Right atrium auricular region (tissue), 2 donors: ENCODE measurements at regions not wholly inside any gene's neighbourhood (a gene's known extent, or its start where the extent isn't known, plus 50 kb on each side); places are given as distances from the start of the nearest gene placed in this dataset.

Experiments used
- DNase-seq: peaks from one replicate; pipeline ENCODE4 v3.0.0-alpha.2; 2019; ENCODE audit warnings: low spot score
- H3K27ac ChIP-seq, 2 donors: fragments of 200-600 bp; sonication (generic); 1 replicate in 1 of 2; 2 replicates in 1 of 2; pipeline ENCODE4 v1.5.1; 2016 to 2019
- H3K27me3 ChIP-seq, 2 donors: fragments of 200-600 bp; sonication (generic); one replicate each; pipeline versions ENCODE4 v1.5.1 to v1.6.0; 2017 to 2019
- H3K36me3 ChIP-seq: fragments of 200-600 bp; sonication (generic); one replicate; pipeline ENCODE4 v1.5.1; 2016
- H3K4me1 ChIP-seq, 2 donors: fragments of 200-600 bp; sonication (generic); one replicate each; pipeline versions ENCODE4 v1.5.1 to v1.6.0; 2017 to 2019
- H3K4me3 ChIP-seq, 2 donors: fragments of 200-600 bp; sonication (generic); 1 replicate in 1 of 2; 2 replicates in 1 of 2; pipeline ENCODE4 v1.5.1; 2017 to 2019; ENCODE audit warnings: mild to moderate bottlenecking in 1 of 2, moderate library complexity in 1 of 2
- H3K9me3 ChIP-seq, 2 donors: fragments of 200-600 bp; sonication (generic); one replicate each; pipeline ENCODE4 v1.5.1; 2019
- TF ChIP-seq, protein P1 (sequence below), 2 donors: fragments of 200-600 bp; sonication (generic); IDR thresholded peaks; one replicate each; pipeline ENCODE4 v1.5.1; 2019; ENCODE audit warnings: antibody characterized with exemption in 2 of 2

DNA sequence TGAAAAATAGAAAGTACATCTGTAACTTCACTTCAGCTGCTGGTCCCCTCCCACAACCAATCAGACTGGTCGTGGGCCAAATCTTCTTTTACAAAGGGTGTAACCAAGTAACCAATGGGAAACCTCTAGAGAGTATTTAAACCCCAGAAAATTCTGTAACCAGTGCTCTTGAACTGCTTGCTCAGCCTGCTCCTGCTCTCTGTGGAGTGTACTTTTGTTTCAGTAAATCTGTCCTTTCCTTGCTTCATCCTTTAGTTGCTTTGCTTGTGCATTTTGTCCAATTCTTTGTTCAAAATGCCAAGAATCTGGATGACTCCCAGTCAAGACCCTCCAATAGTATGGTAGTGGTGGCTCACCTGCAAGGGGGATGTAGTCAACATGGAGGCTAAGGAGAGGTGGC lies 489.1 kb downstream of the FUT8 start:
- H3K4me3 ChIP-seq = no peak overlapping the region
- H3K36me3 ChIP-seq = no peaks in the 10 kb centered on the region
- H3K27ac ChIP-seq = no peak overlapping the region
- TF ChIP-seq, protein P1, sequence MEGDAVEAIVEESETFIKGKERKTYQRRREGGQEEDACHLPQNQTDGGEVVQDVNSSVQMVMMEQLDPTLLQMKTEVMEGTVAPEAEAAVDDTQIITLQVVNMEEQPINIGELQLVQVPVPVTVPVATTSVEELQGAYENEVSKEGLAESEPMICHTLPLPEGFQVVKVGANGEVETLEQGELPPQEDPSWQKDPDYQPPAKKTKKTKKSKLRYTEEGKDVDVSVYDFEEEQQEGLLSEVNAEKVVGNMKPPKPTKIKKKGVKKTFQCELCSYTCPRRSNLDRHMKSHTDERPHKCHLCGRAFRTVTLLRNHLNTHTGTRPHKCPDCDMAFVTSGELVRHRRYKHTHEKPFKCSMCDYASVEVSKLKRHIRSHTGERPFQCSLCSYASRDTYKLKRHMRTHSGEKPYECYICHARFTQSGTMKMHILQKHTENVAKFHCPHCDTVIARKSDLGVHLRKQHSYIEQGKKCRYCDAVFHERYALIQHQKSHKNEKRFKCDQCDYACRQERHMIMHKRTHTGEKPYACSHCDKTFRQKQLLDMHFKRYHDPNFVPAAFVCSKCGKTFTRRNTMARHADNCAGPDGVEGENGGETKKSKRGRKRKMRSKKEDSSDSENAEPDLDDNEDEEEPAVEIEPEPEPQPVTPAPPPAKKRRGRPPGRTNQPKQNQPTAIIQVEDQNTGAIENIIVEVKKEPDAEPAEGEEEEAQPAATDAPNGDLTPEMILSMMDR (IDR thresholded peaks at IDR 0.05) = no peak
- no peaks in the 10 kb centered on the region for H3K27me3 ChIP-seq
- no peak for DNase-seq
- peaks cover 0 to 5% of the 10 kb centered on the region in 2 donors for H3K9me3 ChIP-seq
- no peaks in the 10 kb centered on the region for H3K4me1 ChIP-seq

DNA sequence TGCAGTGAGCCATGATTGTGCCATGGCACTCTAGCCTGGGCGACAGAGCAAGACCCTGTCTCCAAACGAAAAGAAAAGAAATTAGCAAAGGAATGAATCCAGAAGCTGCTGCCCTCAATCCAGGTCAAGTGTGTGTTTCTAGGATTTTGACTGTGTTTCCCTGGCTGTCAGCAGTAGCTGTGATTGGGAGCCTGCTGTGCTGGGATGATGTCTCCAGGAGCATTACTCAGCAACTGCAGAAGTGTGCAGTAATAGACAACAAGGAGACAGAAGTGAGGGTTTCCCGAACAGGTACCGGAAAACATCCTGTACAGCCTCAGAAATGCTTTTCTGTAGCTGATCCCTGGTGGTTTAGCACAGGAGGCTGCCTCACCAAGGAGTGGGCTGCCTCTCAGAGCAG lies 492.5 kb downstream of the FUT8 start:
- no peaks in the 10 kb centered on the region for H3K27me3 ChIP-seq
- H3K9me3 ChIP-seq = peaks cover 0 to 5% of the 10 kb centered on the region in 2 donors
- TF ChIP-seq, protein P1 (IDR thresholded peaks at IDR 0.05) = no peak
- H3K36me3 ChIP-seq = no peaks in the 10 kb centered on the region
- H3K4me1 ChIP-seq = no peaks in the 10 kb centered on the region
- no peak overlapping the region for H3K4me3 ChIP-seq
- no peak for DNase-seq
- H3K27ac ChIP-seq = no peak overlapping the region

DNA sequence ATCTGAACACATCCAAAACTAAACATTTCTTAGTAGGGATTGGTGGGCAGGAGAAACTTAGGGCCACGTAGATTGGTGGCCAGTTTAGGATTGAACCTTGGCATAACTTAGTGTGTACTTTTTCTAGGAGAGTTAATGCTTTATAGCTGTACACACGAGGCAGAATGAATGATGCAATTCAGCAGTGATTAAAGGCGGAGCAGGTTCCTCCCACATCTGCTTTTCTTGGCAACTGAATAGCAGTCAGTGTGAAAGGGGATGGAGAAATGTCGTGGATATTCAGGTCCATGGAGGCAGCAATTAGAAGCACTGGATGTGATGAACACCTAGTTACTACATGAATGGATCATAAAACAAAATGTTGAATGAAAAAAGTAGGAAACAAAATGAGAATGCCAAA lies 493.8 kb downstream of the FUT8 start:
- Histone ChIP-seq H3K9me3 (peaks cover 0 to 5% of the 10 kb centered on the region in 2 donors), H3K36me3 (no peaks in the 10 kb centered on the region), H3K4me1 (no peaks in the 10 kb centered on the region), H3K27ac (no peak overlapping the region), H3K4me3 (no peak overlapping the region), H3K27me3 (no peaks in the 10 kb centered on the region)
- TF ChIP-seq, protein P1 (IDR thresholded peaks at IDR 0.05) = no peak
- DNase-seq = no peak

DNA sequence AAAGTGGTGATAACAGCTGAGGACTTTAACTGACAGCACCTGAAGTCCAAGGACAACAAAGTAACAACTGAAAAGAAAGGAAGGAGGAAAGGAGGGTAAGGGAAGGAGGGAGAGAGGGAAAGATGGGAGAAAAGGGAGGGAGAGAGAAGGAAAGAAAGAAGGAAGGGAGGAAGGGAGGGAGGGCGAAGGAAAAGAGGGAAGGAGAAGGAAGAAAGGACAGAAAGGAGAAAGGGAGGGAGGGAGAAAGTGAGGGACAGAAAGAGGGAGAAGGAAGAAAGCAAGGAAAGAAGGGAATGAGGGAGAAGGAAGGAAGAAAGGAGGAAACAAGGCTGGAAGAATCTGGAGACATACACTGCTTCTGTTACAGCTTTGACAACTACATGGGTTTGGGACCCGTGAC lies 494.4 kb downstream of the FUT8 start:
- Histone ChIP-seq H3K4me1 (no peaks in the 10 kb centered on the region), H3K27ac (no peak overlapping the region), H3K9me3 (peaks cover 0 to under 1% of the 10 kb centered on the region in 2 donors), H3K27me3 (no peaks in the 10 kb centered on the region), H3K4me3 (no peak overlapping the region), H3K36me3 (no peaks in the 10 kb centered on the region)
- TF ChIP-seq, protein P1 (IDR thresholded peaks at IDR 0.05) = no peak
- DNase-seq = no peak

DNA sequence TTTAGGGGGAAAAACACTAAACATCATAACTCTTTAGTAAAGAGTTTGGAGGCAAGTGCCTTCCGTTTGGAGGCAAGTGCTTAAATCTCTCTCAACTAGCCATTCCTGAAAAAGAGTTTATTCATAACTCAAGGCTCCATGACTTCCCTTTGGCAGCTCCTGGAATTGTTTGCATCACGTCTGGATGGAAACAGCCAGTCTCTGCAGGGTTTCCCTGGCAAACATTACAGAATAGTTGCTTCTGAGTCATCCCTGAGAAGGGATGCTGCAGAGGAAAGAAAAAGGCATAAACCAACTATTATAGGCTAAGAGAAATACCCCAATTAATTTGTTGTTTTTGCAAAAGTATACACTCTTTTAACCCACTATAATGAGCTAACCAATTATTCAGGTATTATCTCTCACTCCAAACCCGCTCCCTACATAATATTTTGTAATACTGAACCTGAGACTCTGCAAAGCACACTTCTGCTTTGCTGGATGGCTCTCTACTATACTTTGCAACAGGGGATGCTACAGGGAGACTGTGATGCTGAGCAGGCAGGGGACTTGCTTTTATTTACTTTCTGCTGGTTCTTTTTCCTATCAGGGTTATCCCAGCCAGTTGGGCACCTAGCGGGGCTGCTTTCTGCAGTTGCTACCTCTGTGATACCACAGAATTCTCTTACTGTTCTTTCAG lies 497.7 kb downstream of the FUT8 start:
- Histone ChIP-seq H3K27me3 (no peaks in the 10 kb centered on the region), H3K4me3 (no peak overlapping the region), H3K36me3 (no peaks in the 10 kb centered on the region), H3K27ac (no peak overlapping the region), H3K4me1 (no peaks in the 10 kb centered on the region), H3K9me3 (no peaks in the 10 kb centered on the region)
- DNase-seq = no peak
- TF ChIP-seq, protein P1 (IDR thresholded peaks at IDR 0.05) = no peak

DNA sequence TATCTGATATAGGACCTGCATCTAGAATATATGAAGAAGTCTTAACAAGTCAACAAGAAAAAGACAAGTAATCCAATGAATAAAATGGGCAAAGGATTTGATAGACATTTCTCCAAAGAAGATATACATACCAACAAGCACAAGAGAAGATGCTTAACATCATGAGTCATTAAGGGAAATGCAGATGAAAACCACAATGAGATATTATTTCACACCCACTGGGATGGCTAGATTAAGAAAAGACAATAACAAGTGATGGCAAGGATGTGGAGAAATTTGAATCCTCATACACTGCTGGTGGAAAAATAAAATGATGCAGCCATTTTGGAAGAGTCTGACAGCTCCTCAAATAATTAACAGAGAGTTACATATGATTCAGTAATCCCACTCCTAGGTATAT lies 502.6 kb downstream of the FUT8 start:
- Histone ChIP-seq H3K27ac (no peak overlapping the region), H3K4me1 (no peaks in the 10 kb centered on the region), H3K27me3 (no peaks in the 10 kb centered on the region), H3K36me3 (no peaks in the 10 kb centered on the region), H3K4me3 (no peak overlapping the region), H3K9me3 (no peaks in the 10 kb centered on the region)
- DNase-seq = no peak
- TF ChIP-seq, protein P1 (IDR thresholded peaks at IDR 0.05) = no peak
